ENCODE measurements at regions not wholly inside any gene's neighbourhood (a gene's known extent, or its start where the extent isn't known, plus 50 kb on each side); places are given as distances from the start of the nearest gene placed in this dataset.

DNA sequence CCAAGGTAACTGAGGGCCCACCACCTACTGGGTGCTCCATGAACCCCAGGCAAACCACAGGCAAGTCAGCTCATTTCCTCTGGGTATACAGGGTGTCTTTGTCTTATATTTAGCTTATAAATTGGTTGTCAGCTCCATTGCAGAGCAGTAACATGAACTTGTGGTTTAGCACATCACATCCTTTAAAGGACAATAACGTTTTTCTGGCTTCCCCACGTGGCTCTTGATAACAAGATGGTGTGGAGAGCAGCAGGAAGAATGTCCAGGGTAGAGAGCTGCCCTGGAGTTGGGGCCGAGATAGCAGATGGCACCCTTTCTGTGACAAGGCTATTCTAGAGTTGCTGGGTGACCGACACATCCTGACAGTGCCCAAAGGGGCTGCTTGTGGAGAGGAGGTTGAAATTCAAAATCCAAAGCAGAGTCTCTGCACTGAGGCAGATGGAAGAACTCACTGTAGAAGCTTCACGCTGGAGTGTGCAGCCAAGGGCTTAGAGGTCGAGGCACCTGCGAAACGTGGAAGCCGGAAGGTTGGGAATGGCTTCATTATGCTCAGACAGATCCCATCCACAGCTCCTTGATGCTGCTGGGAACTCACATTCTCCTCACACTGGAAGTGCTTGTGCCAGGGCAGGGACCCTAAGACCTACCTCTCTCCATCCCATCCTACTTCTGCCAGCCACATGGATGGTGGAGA lies 133.0 kb upstream of the FRY start:
- DNase-seq, result no peak

DNA sequence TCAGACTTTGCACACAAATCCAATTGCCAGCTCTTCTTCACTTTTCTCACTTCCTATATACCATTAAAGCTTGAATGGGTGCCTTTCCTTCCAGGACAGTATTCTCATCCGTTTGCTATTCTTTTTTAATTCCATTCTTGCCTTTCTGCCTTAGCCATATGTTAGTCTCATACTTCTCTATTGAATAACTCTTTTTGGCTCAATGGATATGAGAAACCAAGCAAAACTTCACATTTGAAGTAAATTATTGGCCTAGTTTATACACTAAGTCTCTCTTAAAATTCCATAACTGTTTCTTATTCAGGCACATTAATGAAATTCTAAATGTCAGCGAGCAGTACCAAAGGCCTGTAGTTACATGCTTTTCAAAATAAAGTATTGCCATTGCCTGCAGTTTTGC lies 129.6 kb upstream of the FRY start:
- DNase-seq, result no peak

DNA sequence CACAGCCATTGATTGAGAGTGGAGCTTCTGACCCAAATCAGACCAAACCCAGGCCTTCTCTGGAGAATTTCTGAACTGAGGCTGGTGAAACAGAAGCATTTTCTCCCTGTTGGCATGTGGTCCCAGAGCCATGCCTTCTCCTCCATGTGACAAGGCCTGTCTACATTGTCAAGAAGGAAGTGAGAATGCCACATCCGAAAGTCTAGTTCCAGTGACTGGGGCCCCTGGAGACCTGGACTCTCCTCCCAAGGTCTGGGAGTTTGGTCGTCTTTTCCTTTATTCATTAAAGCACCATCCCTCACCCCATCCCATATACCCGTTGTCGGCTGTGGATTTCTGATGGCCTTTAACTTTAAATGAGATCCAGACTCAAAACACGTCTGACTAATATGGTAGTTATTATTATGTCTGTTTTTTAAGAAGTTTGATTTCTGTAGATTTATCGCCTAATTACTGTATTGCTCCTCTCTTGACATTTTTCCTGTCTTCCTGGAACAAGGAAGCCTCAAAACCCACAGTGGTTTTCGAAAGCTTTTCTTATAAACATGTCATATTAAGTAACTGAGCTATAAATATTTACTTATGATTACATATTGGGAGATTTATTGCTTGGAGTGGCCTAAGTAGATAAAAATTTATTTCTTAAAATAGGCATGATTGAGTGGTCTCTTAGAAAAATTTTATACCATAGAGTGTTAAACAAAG lies 128.3 kb upstream of the FRY start:
- DNase-seq, result no peak

- no peak for DNase-seq
Measured at GRCh38 chr13:31904941-31905824, 126.4 kb upstream of the FRY start.

DNA sequence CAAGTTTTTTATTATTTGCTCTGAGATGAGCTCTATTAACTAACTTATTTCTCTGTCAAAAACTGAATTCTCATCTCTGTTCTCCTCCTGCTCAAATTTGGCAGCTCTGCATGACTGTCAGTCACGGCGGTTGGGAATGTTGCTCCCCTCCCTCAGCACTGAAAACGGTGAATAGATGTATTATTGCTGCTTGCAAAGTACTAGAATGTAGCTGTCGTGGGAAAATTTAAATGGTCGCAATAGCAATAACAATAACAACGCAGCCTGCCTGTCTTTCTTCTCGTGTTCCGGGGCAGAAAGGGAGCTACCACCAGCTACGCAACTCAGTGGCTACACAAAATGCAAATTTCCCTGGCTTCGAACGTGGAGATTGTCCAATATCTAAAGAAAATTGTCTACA lies 125.6 kb upstream of the FRY start:
- no peak for DNase-seq

DNA sequence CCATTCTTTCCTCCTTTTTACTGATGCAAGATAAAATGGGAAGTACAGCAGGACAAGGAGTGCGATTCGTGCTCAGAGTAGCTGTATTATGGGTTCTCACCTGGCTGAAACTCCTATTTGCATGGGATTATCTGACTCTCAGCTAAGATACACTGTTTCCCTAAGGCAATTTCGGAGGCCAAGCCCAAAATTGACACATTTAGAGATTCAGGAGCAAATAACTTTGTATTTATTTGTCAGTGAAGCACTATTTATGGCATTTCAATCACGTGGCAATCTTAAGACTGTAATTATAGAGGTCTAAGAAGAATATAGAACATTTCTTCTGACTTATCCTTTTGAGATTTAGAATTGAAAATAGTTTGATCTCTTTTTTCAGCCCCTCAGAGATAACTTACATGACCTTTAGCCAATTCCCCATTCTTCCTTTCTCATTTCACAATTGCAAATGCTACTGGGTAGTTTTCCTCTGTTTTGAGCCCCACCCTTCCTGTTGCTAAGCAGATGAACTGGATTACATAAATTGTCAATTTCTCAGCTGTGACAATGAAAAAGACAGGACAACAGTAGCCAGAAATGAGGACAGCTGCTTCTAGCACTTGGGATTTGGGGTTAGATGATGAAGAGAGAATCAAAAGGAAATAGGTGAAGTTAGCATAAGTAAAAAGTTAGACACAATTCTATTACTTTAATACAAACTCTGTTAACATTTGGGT lies 122.7 kb upstream of the FRY start:
- peak; percentile 30 for DNase-seq

DNA sequence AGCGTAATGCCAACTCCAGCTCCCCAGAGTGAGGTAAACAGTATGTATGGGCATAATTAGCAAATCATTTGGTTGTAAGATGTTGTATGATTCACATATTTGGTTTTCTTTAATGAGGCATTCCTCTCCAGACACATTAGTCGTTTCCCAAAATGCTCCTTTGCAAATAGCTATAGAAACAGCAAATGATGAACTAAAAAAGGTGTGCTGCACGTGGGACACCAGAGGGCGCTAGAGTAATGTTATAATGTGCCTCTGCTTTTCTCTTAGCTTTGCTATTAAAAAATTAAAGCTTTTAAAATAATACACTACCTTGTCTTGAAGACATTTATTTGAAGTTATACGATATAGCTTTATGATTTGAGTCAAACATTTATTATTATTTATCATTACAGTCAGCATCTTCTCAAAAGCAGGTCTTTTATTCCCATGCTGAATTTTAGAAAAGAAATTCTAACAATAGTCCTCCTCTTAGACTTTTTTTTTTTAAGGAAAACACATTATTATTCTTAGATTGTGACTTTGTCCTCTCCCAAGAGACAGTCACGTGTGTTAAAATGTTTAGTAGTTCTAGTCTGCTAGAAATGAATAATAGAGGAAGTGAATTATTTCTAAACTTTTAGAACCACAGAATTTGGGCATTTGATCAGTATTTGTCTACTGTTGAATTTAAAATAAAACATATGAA lies 121.6 kb upstream of the FRY start:
- DNase-seq, result peak; percentile 78

GRCh38 chr13:31910633-31911032 lies 120.9 kb upstream of the FRY start:
- DNase-seq, result no peak

DNA sequence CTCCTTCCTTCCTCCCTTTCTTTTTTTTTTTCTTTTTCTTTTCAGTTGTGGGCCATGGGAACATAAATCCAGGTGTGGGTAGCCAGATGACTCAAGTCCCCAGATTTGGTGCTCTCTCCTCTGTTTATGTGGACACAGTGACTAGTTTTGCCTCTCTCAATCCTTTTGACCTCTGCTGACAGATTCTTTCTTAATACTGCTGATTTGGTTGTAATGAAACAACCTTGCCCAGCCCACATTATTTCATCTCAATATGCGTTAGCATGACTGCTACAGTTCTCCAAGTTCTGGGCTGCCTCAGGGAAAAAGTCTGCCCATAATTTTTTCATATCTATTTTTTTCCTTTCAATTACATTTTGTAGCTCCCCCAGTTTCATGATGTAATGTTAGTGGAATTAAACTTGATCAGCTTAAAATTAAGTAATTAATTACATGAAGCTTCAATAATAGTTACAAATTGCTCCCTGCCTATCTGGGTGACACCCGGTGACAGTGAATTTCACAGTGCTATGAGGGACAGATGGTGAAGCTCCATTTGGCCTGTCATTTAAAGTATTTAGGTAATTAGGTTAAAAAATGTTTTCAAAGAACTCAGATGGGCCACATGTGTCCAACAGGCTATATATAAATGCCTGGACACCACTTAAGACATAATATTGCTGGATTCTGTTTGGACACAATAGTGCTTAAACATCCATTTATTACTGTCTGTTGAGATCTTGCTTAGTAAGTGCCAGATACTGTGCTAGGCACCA lies 118.8 kb upstream of the FRY start:
- DNase-seq, result no peak

DNA sequence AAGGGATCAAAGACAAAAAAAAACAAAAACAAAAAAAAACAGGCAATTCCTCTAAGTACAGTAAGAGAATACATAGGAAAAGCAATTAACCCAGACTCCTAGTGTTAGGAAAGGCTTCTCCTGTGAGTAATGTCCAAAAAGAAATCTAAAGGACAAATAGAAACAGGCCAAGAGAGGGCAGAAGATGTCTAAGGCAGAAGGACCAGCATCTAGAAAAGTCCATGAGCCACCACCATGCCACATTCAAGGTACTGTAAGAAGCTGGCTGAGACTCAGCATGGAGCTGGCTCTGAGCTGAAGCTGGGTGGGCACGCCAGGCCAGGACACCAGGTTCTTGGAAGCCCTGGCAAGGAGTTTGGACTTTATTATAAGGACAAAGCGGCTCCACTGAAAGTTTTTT lies 118.1 kb upstream of the FRY start:
- DNase-seq, result no peak

GRCh38 chr13:31914843-31915242 lies 116.7 kb upstream of the FRY start:
- DNase-seq, result peak; percentile 17

- DNase-seq, result no peak
Measured at GRCh38 chr13:31918707-31919106, 112.9 kb upstream of the FRY start.

- no peak for DNase-seq
Measured at GRCh38 chr13:31919241-31919640, 112.3 kb upstream of the FRY start.

DNA sequence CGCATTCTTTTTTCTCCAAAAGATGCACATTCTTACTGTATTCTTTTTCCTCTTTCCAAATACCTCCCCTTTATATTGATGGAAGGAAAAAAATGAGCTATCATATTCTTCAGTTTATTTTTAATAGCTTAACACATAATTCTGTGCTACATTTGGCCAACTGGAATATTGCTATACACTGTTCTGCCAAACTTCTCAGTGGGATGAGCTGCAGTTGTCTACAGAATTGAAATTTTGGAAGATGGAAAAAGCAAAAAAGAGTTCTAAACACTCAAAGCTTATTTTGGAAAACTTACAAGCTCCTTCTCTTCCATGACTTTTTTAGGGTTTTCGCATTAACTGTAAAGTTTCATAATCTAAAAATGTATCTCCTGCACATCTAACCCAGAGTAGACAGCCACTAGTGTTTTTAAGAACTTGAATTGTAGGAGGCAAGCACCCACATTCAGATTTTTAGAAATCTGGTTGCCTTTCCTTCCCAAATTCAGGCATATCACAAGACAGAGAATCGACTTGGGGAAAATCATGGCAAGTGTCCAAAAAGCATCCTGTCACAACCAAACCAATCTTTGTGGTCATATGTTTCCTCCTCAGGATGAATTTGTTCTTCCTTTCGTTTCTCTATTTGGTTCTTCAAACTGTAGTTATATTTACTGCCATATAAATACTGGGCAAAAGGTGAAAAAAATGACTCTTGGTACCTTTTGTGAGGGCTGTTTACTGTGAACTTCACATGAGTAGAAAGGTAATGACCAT lies 111.4 kb upstream of the FRY start:
- no peak for DNase-seq

DNA sequence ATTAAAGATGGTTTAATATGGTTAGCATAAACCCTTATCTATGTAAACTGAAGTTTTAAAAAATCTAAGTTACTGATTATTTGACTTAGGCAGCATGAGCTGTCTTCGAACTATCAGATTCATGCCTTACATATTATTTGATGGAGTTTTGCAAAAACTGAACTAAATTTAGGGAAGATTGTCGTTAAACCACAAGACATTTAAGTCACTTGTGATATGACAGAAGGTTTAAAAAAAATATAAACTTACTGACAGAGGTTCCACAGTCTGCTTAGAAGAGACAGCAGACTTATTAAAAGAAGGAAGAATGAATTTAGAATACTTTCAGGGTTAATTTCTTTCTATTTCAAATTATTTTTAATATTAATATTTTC lies 110.9 kb upstream of the FRY start:
- DNase-seq, result no peak

- DNase-seq, result no peak
Measured at GRCh38 chr13:31922724-31923123, 108.8 kb upstream of the FRY start.

GRCh38 chr13:31923134-31923763 lies 108.3 kb upstream of the FRY start:
- DNase-seq, result peak; percentile 31

- no peak for DNase-seq
Measured at GRCh38 chr13:31925079-31925478, 106.5 kb upstream of the FRY start.

GRCh38 chr13:31927219-31927653 lies 104.3 kb upstream of the FRY start:
- peak; percentile 73 for DNase-seq

DNA sequence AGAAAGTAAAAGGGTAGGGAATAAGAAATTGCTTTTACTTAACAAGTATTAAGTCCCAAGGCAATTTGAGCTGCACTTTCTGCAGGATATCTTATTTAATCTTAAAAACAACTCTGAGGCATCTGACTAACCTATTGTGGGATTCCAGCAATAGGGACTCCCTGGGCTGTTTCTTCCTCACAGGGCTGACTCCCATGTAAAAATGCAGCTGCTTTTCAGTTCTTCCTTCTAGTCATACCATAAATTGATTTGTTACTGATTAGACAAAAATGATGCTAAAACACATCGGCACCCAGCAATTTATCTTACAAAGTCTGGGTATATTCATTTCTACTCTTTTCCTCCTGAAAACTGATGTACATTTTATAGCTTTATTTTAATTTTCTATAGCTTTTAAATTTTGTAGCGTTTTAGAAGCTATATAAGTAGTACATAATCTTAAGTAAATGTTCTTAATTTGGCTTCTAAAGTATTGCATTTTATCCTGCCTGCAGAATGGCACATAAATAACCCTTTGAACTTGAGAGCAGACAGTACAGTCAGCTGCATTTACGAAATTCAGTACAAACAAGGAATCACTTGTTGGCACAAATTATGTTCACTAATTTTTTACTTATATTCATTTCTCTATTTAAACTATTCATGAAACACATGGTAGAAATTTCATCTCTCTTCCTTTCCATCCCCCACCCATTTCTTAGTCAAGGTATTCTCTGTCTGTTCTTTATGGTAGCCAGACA lies 102.4 kb upstream of the FRY start:
- DNase-seq, result no peak
